Uterus (tissue), 3 donors: ENCODE measurements at regions not wholly inside any gene's neighbourhood (a gene's known extent, or its start where the extent isn't known, plus 50 kb on each side); places are given as distances from the start of the nearest gene placed in this dataset.

Experiments
- DNase-seq, 2 donors: peaks; one replicate each; pipeline ENCODE4 v3.0.0-alpha.2; 2019 to 2020
- H3K27ac ChIP-seq, 2 donors: fragments of 200-600 bp; sonication (generic); 1 replicate in 1 of 2; 2 replicates in 1 of 2; pipeline ENCODE4 v1.5.1; 2016 to 2018
- H3K27me3 ChIP-seq, 2 donors: fragments of 200-600 bp; sonication (generic); one replicate each; pipeline ENCODE4 v1.5.1; 2018 to 2019; ENCODE audit warnings: control low read depth in 1 of 2
- H3K36me3 ChIP-seq, 2 donors: fragments of 200-600 bp; sonication (generic); one replicate each; pipeline ENCODE4 v1.5.1; 2019; ENCODE audit warnings: control low read depth in 1 of 2
- H3K4me1 ChIP-seq, 2 donors: fragments of 200-600 bp; sonication (generic); one replicate each; pipeline ENCODE4 v1.5.1; 2018 to 2019; ENCODE audit warnings: control low read depth in 1 of 2
- H3K4me3 ChIP-seq, 2 donors: fragments of 200-600 bp; sonication (generic); 1 replicate in 1 of 2; 2 replicates in 1 of 2; pipeline ENCODE4 v1.5.1; 2018 to 2019; ENCODE audit warnings: mild to moderate bottlenecking in 1 of 2
- H3K9me3 ChIP-seq, 2 donors: fragments of 200-600 bp; sonication (generic); one replicate each; pipeline ENCODE4 v1.5.1; 2019; ENCODE audit warnings: control low read depth in 1 of 2
- POLR2A ChIP-seq, 2 donors: fragments of 450-650 bp; IDR thresholded peaks; one replicate each; pipeline ENCODE4 v1.6.1; 2016; ENCODE audit warnings: antibody characterized with exemption in 2 of 2, mild to moderate bottlenecking in 1 of 2, moderate library complexity in 1 of 2
- intact Hi-C: fragments of 100-400 bp; cut with DNase I; formaldehyde crosslinking; loops from one replicate; pipeline ENCODE4 v1.15.1; 2023; ENCODE audit warnings: low total_unique reads
- TF ChIP-seq, protein P1 (sequence below), 4 experiments: fragments of 200-600 bp in 2 of 4; fragments of 450-650 bp in 2 of 4; sonication (generic) in 2 of 4; IDR thresholded peaks; one replicate each; pipeline ENCODE4 v1.5.1; 2016 to 2019; ENCODE audit warnings: antibody characterized with exemption in 4 of 4, mild to moderate bottlenecking in 2 of 4, moderate library complexity in 1 of 4
- donor health status: DM: yes; HTN: yes; CAD: no.

DNA sequence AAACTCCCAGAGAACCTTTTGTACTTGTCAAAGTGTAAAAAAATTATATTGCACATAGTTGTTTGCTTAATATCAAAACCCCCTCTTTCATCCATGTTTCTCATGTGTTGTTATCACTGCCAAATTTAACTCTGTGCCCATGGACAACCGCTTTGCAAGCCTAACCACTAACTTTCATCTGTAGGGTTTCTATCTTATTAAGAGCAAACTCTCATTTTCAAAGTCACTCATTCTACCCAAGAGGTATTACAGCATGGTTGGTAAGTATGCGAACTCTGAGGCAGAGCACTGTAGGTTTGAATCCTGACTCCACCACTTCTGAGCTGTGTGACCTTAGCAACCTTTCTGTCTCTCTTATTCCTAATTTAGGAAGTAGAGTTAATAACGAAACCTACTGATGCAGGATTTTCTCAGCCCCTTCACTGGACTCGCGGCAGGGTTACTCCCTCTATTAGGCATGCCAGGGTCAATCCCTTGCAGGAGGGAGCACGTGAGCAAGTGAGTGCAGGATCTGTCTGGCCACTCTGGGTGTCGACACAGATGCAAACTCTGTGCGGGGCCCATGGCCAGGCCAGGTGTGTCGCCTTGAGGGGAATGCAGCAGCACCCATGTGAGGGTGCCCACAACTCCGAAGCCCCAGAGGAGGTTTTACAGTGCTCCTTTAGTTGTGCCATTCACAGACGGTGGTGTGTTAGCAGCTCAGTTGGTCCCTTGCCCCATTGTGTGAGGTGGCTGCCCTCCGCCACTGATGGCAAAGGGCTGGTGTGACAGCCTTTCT lies 361.5 kb upstream of the ADGRL2 start:
- DNase-seq: no peak
- TF ChIP-seq, protein P1, sequence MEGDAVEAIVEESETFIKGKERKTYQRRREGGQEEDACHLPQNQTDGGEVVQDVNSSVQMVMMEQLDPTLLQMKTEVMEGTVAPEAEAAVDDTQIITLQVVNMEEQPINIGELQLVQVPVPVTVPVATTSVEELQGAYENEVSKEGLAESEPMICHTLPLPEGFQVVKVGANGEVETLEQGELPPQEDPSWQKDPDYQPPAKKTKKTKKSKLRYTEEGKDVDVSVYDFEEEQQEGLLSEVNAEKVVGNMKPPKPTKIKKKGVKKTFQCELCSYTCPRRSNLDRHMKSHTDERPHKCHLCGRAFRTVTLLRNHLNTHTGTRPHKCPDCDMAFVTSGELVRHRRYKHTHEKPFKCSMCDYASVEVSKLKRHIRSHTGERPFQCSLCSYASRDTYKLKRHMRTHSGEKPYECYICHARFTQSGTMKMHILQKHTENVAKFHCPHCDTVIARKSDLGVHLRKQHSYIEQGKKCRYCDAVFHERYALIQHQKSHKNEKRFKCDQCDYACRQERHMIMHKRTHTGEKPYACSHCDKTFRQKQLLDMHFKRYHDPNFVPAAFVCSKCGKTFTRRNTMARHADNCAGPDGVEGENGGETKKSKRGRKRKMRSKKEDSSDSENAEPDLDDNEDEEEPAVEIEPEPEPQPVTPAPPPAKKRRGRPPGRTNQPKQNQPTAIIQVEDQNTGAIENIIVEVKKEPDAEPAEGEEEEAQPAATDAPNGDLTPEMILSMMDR (IDR thresholded peaks at IDR 0.05): no peak
- no peak for TF ChIP-seq POLR2A (IDR thresholded peaks at IDR 0.05)
- Histone ChIP-seq H3K4me1 (no peaks in the 10 kb centered on the region), H3K36me3 (no peaks in the 10 kb centered on the region), H3K27ac (no peak overlapping the region), H3K9me3 (no peaks in the 10 kb centered on the region), H3K4me3 (no peak overlapping the region), H3K27me3 (no peaks in the 10 kb centered on the region)
- intact Hi-C loops: no loop called here

DNA sequence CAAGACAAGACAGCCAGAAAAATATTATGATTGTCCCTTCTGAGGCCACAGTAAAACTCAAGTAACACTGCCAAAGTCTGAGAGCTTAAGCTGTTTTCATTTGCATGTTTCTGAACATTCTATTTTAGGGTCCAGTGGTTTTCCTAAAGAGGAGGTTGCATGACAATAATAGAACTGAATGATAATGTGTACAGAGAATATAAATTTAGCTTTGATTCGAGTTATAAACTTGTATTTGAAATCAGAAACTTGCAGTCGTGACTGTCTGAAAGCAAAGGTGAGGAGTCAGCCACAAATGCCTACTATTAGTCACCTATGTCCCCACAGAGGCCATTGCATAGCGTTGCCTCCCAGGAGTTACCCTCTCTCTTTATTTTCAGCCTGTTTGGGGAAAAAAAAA lies 363.1 kb upstream of the ADGRL2 start:
- Histone ChIP-seq H3K4me3 (no peak overlapping the region), H3K36me3 (no peaks in the 10 kb centered on the region), H3K4me1 (no peaks in the 10 kb centered on the region), H3K9me3 (no peaks in the 10 kb centered on the region), H3K27me3 (no peaks in the 10 kb centered on the region), H3K27ac (no peak overlapping the region)
- TF ChIP-seq, protein P1 (IDR thresholded peaks at IDR 0.05): no peak
- no peak for TF ChIP-seq POLR2A (IDR thresholded peaks at IDR 0.05)
- no peak for DNase-seq
- intact Hi-C loops: no loop called here

- no peaks in the 10 kb centered on the region for H3K9me3 ChIP-seq
- H3K4me3 ChIP-seq: no peak overlapping the region
- intact Hi-C loops: no loop called here
- no peaks in the 10 kb centered on the region for H3K27me3 ChIP-seq
- no peak for DNase-seq
- no peaks in the 10 kb centered on the region for H3K36me3 ChIP-seq
- no peaks in the 10 kb centered on the region for H3K4me1 ChIP-seq
- TF ChIP-seq POLR2A (IDR thresholded peaks at IDR 0.05): no peak
- TF ChIP-seq, protein P1 (IDR thresholded peaks at IDR 0.05): no peak
- H3K27ac ChIP-seq: no peak overlapping the region
These were observed 363.5 kb upstream of the ADGRL2 start for GRCh38 chr1:81437213-81437612.

- Histone ChIP-seq H3K9me3 (no peaks in the 10 kb centered on the region), H3K4me1 (no peaks in the 10 kb centered on the region), H3K27ac (no peak overlapping the region), H3K27me3 (no peaks in the 10 kb centered on the region), H3K36me3 (no peaks in the 10 kb centered on the region), H3K4me3 (no peak overlapping the region)
- intact Hi-C loops: no loop called here
- TF ChIP-seq POLR2A (IDR thresholded peaks at IDR 0.05): no peak
- TF ChIP-seq, protein P1 (IDR thresholded peaks at IDR 0.05): no peak
- no peak for DNase-seq
These were observed 365.6 kb upstream of the ADGRL2 start for GRCh38 chr1:81435175-81435574.

GRCh38 chr1:81433676-81434075 lies 367.1 kb upstream of the ADGRL2 start:
- DNase-seq: no peak
- Histone ChIP-seq H3K27me3 (no peaks in the 10 kb centered on the region), H3K4me3 (no peak overlapping the region), H3K9me3 (no peaks in the 10 kb centered on the region), H3K4me1 (no peaks in the 10 kb centered on the region), H3K36me3 (no peaks in the 10 kb centered on the region), H3K27ac (no peak overlapping the region)
- intact Hi-C loops: no loop called here
- no peak for TF ChIP-seq POLR2A (IDR thresholded peaks at IDR 0.05)
- TF ChIP-seq, protein P1 (IDR thresholded peaks at IDR 0.05): no peak
